ENCODE measurements at regions not wholly inside any gene's neighbourhood (a gene's known extent, or its start where the extent isn't known, plus 50 kb on each side); places are given as distances from the start of the nearest gene placed in this dataset.

DNA sequence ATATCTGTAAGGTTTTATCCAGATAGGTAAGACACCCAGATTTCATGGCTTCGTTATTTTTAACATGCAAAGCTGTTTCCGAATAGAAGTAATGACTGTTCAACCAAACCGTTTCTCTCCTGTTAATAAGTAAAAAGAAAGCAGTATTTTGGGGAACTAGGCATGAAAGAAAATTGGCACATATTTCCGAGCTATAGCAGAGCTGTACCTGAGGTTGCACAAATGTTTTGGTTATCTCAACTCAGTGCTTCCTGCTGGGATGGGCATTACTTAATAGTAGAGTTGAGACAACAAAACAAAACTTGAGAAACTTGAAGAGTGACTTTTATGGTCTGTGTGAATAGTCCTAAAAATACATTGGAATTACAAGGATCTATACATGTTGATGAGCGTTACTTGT is 564.3 kb upstream of the SORCS1 start:
- Histone ChIP-seq H3K79me2 (ENCODE audit: insufficient read depth, low read depth) (no peaks in the 10 kb centered on the region), H4K20me1 (ENCODE audit: insufficient read depth) (no peaks in the 10 kb centered on the region), H3K27ac (no peak overlapping the region), H2AFZ (ENCODE audit: low read depth) (no peak overlapping the region), H3K4me2 (no peak overlapping the region), H3K36me3 (ENCODE audit: insufficient read depth) (no peaks in the 10 kb centered on the region), H3K9ac (no peak overlapping the region), H3K4me1 (ENCODE audit: low read depth, poor library complexity, severe bottlenecking) (no peaks in the 10 kb centered on the region), H3K27me3 (ENCODE audit: insufficient read depth, low read depth) (no peaks in the 10 kb centered on the region), H3K4me3 (IDR thresholded peaks at IDR 0.05; ENCODE audit: insufficient read depth, low read depth, low read length) (no peak overlapping the region)
- TF ChIP-seq, protein P1, sequence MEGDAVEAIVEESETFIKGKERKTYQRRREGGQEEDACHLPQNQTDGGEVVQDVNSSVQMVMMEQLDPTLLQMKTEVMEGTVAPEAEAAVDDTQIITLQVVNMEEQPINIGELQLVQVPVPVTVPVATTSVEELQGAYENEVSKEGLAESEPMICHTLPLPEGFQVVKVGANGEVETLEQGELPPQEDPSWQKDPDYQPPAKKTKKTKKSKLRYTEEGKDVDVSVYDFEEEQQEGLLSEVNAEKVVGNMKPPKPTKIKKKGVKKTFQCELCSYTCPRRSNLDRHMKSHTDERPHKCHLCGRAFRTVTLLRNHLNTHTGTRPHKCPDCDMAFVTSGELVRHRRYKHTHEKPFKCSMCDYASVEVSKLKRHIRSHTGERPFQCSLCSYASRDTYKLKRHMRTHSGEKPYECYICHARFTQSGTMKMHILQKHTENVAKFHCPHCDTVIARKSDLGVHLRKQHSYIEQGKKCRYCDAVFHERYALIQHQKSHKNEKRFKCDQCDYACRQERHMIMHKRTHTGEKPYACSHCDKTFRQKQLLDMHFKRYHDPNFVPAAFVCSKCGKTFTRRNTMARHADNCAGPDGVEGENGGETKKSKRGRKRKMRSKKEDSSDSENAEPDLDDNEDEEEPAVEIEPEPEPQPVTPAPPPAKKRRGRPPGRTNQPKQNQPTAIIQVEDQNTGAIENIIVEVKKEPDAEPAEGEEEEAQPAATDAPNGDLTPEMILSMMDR (conservative IDR thresholded peaks at IDR 0.05; ENCODE audit: low read depth, low read length) = no peak

DNA sequence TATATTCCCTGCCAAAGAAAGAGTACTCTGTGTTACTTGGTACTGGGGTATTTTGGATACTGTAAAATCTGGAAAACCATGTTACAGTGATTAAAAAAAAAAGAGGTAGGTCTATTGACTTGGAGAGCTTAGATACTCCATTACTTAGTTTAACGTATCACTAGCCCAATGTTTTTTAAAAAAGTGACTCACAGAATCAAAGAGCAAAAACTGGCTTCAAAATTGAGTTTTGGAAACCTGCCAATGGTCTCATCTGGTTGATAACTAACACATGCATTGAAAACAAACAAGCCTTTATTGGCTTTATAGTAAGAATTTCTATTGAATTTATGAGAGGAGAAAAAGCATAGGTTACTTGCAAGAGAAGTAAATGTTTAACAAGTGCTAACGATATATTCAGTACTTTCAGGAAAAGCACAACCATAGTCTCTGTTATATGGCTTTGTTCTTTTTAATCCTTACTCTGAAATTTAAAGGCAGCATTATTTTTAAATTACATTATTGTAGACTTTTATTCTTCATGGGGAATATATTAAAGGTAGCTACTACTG is 563.3 kb upstream of the SORCS1 start:
- Histone ChIP-seq H3K9ac (no peak overlapping the region), H3K4me1 (ENCODE audit: low read depth, poor library complexity, severe bottlenecking) (no peaks in the 10 kb centered on the region), H2AFZ (ENCODE audit: low read depth) (no peak overlapping the region), H3K27me3 (ENCODE audit: insufficient read depth, low read depth) (no peaks in the 10 kb centered on the region), H3K4me3 (IDR thresholded peaks at IDR 0.05; ENCODE audit: insufficient read depth, low read depth, low read length) (no peak overlapping the region), H4K20me1 (ENCODE audit: insufficient read depth) (no peaks in the 10 kb centered on the region), H3K36me3 (ENCODE audit: insufficient read depth) (no peaks in the 10 kb centered on the region), H3K27ac (no peak overlapping the region), H3K79me2 (ENCODE audit: insufficient read depth, low read depth) (no peaks in the 10 kb centered on the region), H3K4me2 (no peak overlapping the region)
- TF ChIP-seq, protein P1 (conservative IDR thresholded peaks at IDR 0.05; ENCODE audit: low read depth, low read length) = no peak

DNA sequence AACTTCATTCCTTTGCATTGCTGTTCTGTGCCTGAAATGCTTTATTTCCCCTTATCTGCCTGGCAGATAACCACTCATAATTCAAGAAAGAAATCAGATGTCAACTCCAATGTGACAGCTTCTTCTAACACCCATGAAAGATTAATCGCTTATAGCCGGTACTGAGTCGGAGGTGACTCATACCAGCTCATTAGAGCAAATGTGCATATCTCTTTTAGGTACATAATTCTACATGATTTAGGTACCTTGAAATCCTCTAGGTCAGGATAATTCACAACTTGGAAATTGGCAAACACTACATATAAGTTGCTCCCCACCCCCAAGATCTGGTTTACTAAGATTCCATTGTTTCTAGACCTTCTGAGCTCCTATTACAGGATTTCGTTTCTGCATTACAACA is 554.4 kb upstream of the SORCS1 start:
- no peak overlapping the region for H3K27ac ChIP-seq
- H3K36me3 ChIP-seq (ENCODE audit: insufficient read depth) = no peaks in the 10 kb centered on the region
- H3K27me3 ChIP-seq (ENCODE audit: insufficient read depth, low read depth) = no peaks in the 10 kb centered on the region
- no peak overlapping the region for H2AFZ ChIP-seq (ENCODE audit: low read depth)
- H3K9ac ChIP-seq = no peak overlapping the region
- no peaks in the 10 kb centered on the region for H3K79me2 ChIP-seq (ENCODE audit: insufficient read depth, low read depth)
- H3K4me2 ChIP-seq = no peak overlapping the region
- no peak overlapping the region for H3K4me3 ChIP-seq (IDR thresholded peaks at IDR 0.05; ENCODE audit: insufficient read depth, low read depth, low read length)
- no peaks in the 10 kb centered on the region for H3K4me1 ChIP-seq (ENCODE audit: low read depth, poor library complexity, severe bottlenecking)
- TF ChIP-seq, protein P1 (conservative IDR thresholded peaks at IDR 0.05; ENCODE audit: low read depth, low read length) = no peak
- H4K20me1 ChIP-seq (ENCODE audit: insufficient read depth) = no peaks in the 10 kb centered on the region

DNA sequence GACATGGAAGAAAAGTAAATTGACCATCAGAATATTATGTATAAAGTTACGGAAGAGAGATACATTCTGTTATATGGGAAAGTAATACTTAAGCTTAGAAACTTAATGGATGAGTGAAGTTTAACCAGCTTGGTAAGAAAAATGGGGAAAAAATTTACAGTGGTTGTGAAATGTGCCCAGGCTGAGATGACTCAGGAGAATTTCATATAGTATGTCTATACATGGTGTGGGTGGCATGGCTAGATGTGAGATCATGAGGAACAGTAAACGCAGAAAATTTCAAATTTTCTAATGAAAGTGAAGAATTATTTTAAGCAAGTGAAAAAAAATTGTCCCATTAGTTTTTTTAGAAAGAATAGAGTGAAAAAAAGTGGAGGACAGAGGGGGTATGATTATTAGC is 552.5 kb upstream of the SORCS1 start:
- Histone ChIP-seq H3K4me1 (ENCODE audit: low read depth, poor library complexity, severe bottlenecking) (no peaks in the 10 kb centered on the region), H3K36me3 (ENCODE audit: insufficient read depth) (no peaks in the 10 kb centered on the region), H3K79me2 (ENCODE audit: insufficient read depth, low read depth) (no peaks in the 10 kb centered on the region), H3K9ac (no peak overlapping the region), H4K20me1 (ENCODE audit: insufficient read depth) (no peaks in the 10 kb centered on the region), H3K27me3 (ENCODE audit: insufficient read depth, low read depth) (no peaks in the 10 kb centered on the region), H3K27ac (no peak overlapping the region), H3K4me3 (IDR thresholded peaks at IDR 0.05; ENCODE audit: insufficient read depth, low read depth, low read length) (no peak overlapping the region), H3K4me2 (no peak overlapping the region), H2AFZ (ENCODE audit: low read depth) (no peak overlapping the region)
- TF ChIP-seq, protein P1 (conservative IDR thresholded peaks at IDR 0.05; ENCODE audit: low read depth, low read length) = no peak

Measured in KMS-11 (cell line).